ENCODE measurements at regions not wholly inside any gene's neighbourhood (a gene's known extent, or its start where the extent isn't known, plus 50 kb on each side); places are given as distances from the start of the nearest gene placed in this dataset.
A peak's percentile ranks its signal among the peaks of the same experiment; 100 is the strongest.
"Not testable (repeated sequence)": the region's sequence is repeated elsewhere in the genome, so short reads cannot be mapped to it uniquely, and the experiment has no call there.

- no peak for DNase-seq (ENCODE audit: low read depth)
These were observed 108.6 kb downstream of the NRN1 start for GRCh38 chr6:5898102-5898501.

GRCh38 chr6:5896476-5897200 is 110.1 kb downstream of the NRN1 start:
- DNase-seq (ENCODE audit: low read depth): no peak

GRCh38 chr6:5894357-5894756 is 112.4 kb downstream of the NRN1 start:
- DNase-seq (ENCODE audit: low read depth): no peak

GRCh38 chr6:5893295-5893694 is 113.4 kb downstream of the NRN1 start:
- no peak for DNase-seq (ENCODE audit: low read depth)

- DNase-seq (ENCODE audit: low read depth): no peak
These were observed 114.1 kb downstream of the NRN1 start for GRCh38 chr6:5892669-5893068.

GRCh38 chr6:5878792-5879191 is 127.9 kb downstream of the NRN1 start:
- no peak for DNase-seq (ENCODE audit: low read depth)

- DNase-seq (ENCODE audit: low read depth): no peak
These were observed 130.6 kb downstream of the NRN1 start for GRCh38 chr6:5876076-5876475.

GRCh38 chr6:5873976-5874375 is 132.7 kb downstream of the NRN1 start:
- DNase-seq (ENCODE audit: low read depth): not testable (repeated sequence)

- DNase-seq (ENCODE audit: low read depth): no peak
These were observed 135.4 kb downstream of the NRN1 start for GRCh38 chr6:5871296-5871695.

GRCh38 chr6:5869676-5870075 is 137.0 kb downstream of the NRN1 start:
- DNase-seq (ENCODE audit: low read depth): no peak

- no peak for DNase-seq (ENCODE audit: low read depth)
These were observed 137.5 kb downstream of the NRN1 start for GRCh38 chr6:5869261-5869660.

GRCh38 chr6:5866547-5867051 is 140.1 kb downstream of the NRN1 start:
- DNase-seq (ENCODE audit: low read depth): peak; percentile 15

- DNase-seq (ENCODE audit: low read depth): no peak
These were observed 141.2 kb downstream of the NRN1 start for GRCh38 chr6:5865506-5866031.

- no peak for DNase-seq (ENCODE audit: low read depth)
These were observed 145.9 kb downstream of the NRN1 start for GRCh38 chr6:5860849-5861248.

- DNase-seq (ENCODE audit: low read depth): no peak
These were observed 150.8 kb downstream of the NRN1 start for GRCh38 chr6:5855787-5856470.

- DNase-seq (ENCODE audit: low read depth): no peak
These were observed 151.8 kb downstream of the NRN1 start for GRCh38 chr6:5854899-5855298.

GRCh38 chr6:5851261-5851757 is 155.4 kb downstream of the NRN1 start:
- no peak for DNase-seq (ENCODE audit: low read depth)

- DNase-seq (ENCODE audit: low read depth): no peak
These were observed 155.9 kb downstream of the NRN1 start for GRCh38 chr6:5850848-5851255.

- DNase-seq (ENCODE audit: low read depth): no peak
These were observed 159.8 kb downstream of the NRN1 start for GRCh38 chr6:5846889-5847288.

GRCh38 chr6:5846335-5846734 is 160.4 kb downstream of the NRN1 start:
- DNase-seq (ENCODE audit: low read depth): no peak

- no peak for DNase-seq (ENCODE audit: low read depth)
These were observed 163.6 kb downstream of the NRN1 start for GRCh38 chr6:5843078-5843477.

- DNase-seq (ENCODE audit: low read depth): no peak
These were observed 165.9 kb downstream of the NRN1 start for GRCh38 chr6:5840734-5841390.
